ENCODE measurements at regions not wholly inside any gene's neighbourhood (a gene's known extent, or its start where the extent isn't known, plus 50 kb on each side); places are given as distances from the start of the nearest gene placed in this dataset.

- intact Hi-C loops (cut with DNase I, micrococcal nuclease) = loop anchor here (10.0 kb wide), 1 partner anchor 344 kb away; no protein-coding TSS in a partner anchor
- DNase-seq = no peak
- TF ChIP-seq CTCF (IDR thresholded peaks at IDR 0.05) = no peak
- Histone ChIP-seq H3K9me3 (no peaks in the 10 kb centered on the region), H3K4me1 (ENCODE audit: low read depth) (peaks cover 3% of the 10 kb centered on the region), H3K4me3 (no peak overlapping the region), H3K36me3 (ENCODE audit: low read depth) (no peaks in the 10 kb centered on the region)
- no peak for ATAC-seq
These were observed 63.6 kb upstream of the ARL8B start for GRCh38 chr3:5058471-5058951.

- TF ChIP-seq CTCF (IDR thresholded peaks at IDR 0.05) = no peak
- Histone ChIP-seq H3K36me3 (ENCODE audit: low read depth) (no peaks in the 10 kb centered on the region), H3K4me3 (no peak overlapping the region), H3K9me3 (no peaks in the 10 kb centered on the region), H3K4me1 (ENCODE audit: low read depth) (peaks cover 3% of the 10 kb centered on the region)
- ATAC-seq (no peak), DNase-seq (no peak)
- intact Hi-C loops (cut with DNase I, micrococcal nuclease) = loop anchor here (10.0 kb wide), 1 partner anchor 345 kb away; no protein-coding TSS in a partner anchor
These were observed 62.3 kb upstream of the ARL8B start for GRCh38 chr3:5059782-5060181.

- H3K4me3 ChIP-seq = no peak overlapping the region
- H3K36me3 ChIP-seq (ENCODE audit: low read depth) = no peaks in the 10 kb centered on the region
- ATAC-seq (no peak), DNase-seq (no peak)
- H3K4me1 ChIP-seq (ENCODE audit: low read depth) = peaks cover 3% of the 10 kb centered on the region
- TF ChIP-seq CTCF (IDR thresholded peaks at IDR 0.05) = no peak
- no peaks in the 10 kb centered on the region for H3K9me3 ChIP-seq
- intact Hi-C loops (cut with DNase I, micrococcal nuclease) = no loop called here
These were observed 60.9 kb upstream of the ARL8B start for GRCh38 chr3:5061218-5061569.

GRCh38 chr3:5063724-5064123 lies 58.4 kb upstream of the ARL8B start:
- Histone ChIP-seq H3K4me1 (ENCODE audit: low read depth) (no peaks in the 10 kb centered on the region), H3K9me3 (no peaks in the 10 kb centered on the region), H3K4me3 (no peak overlapping the region), H3K36me3 (ENCODE audit: low read depth) (no peaks in the 10 kb centered on the region)
- intact Hi-C loops (cut with DNase I, micrococcal nuclease) = no loop called here
- DNase-seq = no peak
- no peak for TF ChIP-seq CTCF (IDR thresholded peaks at IDR 0.05)
- no peak for ATAC-seq

GRCh38 chr3:5068531-5069050 lies 53.5 kb upstream of the ARL8B start:
- ATAC-seq (no peak), DNase-seq (no peak)
- no peaks in the 10 kb centered on the region for H3K36me3 ChIP-seq (ENCODE audit: low read depth)
- intact Hi-C loops (cut with DNase I, micrococcal nuclease) = no loop called here
- H3K4me3 ChIP-seq = no peak overlapping the region
- no peak for TF ChIP-seq CTCF (IDR thresholded peaks at IDR 0.05)
- no peaks in the 10 kb centered on the region for H3K9me3 ChIP-seq
- no peaks in the 10 kb centered on the region for H3K4me1 ChIP-seq (ENCODE audit: low read depth)

GRCh38 chr3:5069627-5070026 lies 52.5 kb upstream of the ARL8B start:
- Histone ChIP-seq H3K4me1 (ENCODE audit: low read depth) (no peaks in the 10 kb centered on the region), H3K36me3 (ENCODE audit: low read depth) (no peaks in the 10 kb centered on the region), H3K9me3 (no peaks in the 10 kb centered on the region), H3K4me3 (no peak overlapping the region)
- ATAC-seq = no peak
- TF ChIP-seq CTCF (IDR thresholded peaks at IDR 0.05) = no peak
- intact Hi-C loops (cut with DNase I, micrococcal nuclease) = no loop called here
- DNase-seq = no peak

Data from mucosa of descending colon (tissue), 3 donors.